Motor neuron (in vitro differentiated cells): ENCODE measurements at regions not wholly inside any gene's neighbourhood (a gene's known extent, or its start where the extent isn't known, plus 50 kb on each side); places are given as distances from the start of the nearest gene placed in this dataset.
A peak's percentile ranks its signal among the peaks of the same experiment; 100 is the strongest.
"Not testable (repeated sequence)": the region's sequence is repeated elsewhere in the genome, so short reads cannot be mapped to it uniquely, and the experiment has no call there.

ENCODE experiments used
- ATAC-seq, 8 experiments: fragments of 200-7000 bp; cut with Tn5 transposase; replicated peaks in 6 of 8; 2 replicates each; pipeline ENCODE4 v1.8.0; 2021; ENCODE audit warnings: mild to moderate bottlenecking in 8 of 8, moderate library complexity in 8 of 8
- H3K27ac ChIP-seq, 2 donors: fragments of 250-450 bp; sonication (Bioruptor Pico); 2 replicates each; pipeline ENCODE4 v1.9.0; 2021; ENCODE audit warnings: antibody characterized with exemption in 2 of 2, mild to moderate bottlenecking in 2 of 2, moderate library complexity in 1 of 2
- H3K4me1 ChIP-seq, 2 donors: fragments of 250-450 bp; sonication (Bioruptor Pico); replicated peaks in 1 of 2; 2 replicates each; pipeline ENCODE4 v1.6.1; 2021; ENCODE audit warnings: antibody characterized with exemption in 2 of 2, mild to moderate bottlenecking in 2 of 2, moderate library complexity in 1 of 2
- H3K4me3 ChIP-seq, 5 donors: fragments of 250-450 bp; sonication (Bioruptor Pico); 2 replicates each; pipeline ENCODE4 v1.9.0; 2021; ENCODE audit warnings: antibody characterized with exemption in 5 of 5, mild to moderate bottlenecking in 5 of 5, moderate library complexity in 4 of 5
- WGBS, 10 experiments: fragments of 450-650 bp; shearing (Covaris generic); methylation state at CpG; one replicate each; pipeline ENCODE4 v1.0.0; 2022; 5-methylcytosine and 5-hydroxymethylcytosine counted together
- in situ Hi-C, 9 experiments: fragments of 400-800 bp; cut with MboI; loops; one replicate each; pipeline ENCODE4 v1.15.0; 2021; ENCODE audit warnings: low sequenced_read_pairs in 9 of 9, low pct_unique_long_range_greater_than_20kb in 2 of 9; ENCODE audit not compliant: unreplicated experiment in 9 of 9

DNA sequence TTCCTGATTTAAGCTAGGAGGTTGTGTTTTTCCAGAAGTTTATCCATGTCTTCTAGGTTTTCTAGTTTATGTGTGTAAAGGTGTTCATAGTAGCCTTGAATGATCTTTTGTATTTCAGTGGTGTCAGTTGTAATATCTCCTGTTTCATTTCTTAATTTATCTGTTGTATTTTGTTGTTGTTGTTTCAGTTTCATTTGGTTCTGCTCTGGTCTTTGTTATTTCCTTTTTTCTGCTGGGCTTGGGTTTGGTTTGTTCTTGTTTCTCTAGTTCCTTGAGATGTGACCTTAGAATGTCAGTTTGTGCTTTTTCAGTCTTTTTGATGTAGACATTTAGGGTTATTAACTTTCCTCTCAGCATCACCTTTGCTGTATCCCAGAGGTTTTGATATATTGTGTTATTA is 62.8 kb downstream of the SCP2D1 start:
- H3K27ac ChIP-seq, H3K4me1 ChIP-seq, H3K4me3 ChIP-seq, in situ Hi-C loops, ATAC-seq: not testable (repeated sequence)

GRCh38 chr20:18879262-18879661 is 65.7 kb downstream of the SCP2D1 start:
- in situ Hi-C loops, result no loop called here
- H3K27ac ChIP-seq, result no peak overlapping the region
- H3K4me3 ChIP-seq, result no peak overlapping the region
- peak in 3 of 8 experiments; percentile 34 to 84 (median 53) for ATAC-seq
- H3K4me1 ChIP-seq, result no peaks in the 10 kb centered on the region
- WGBS, 10 experiments, result 0 to 83% (median 62%) methylated on average over 1 to 2 of the region's 2 CpGs; no CpG with 5 or more reads in 5 of the 10 experiments

GRCh38 chr20:18886756-18887155 is 73.2 kb downstream of the SCP2D1 start:
- no peaks in the 10 kb centered on the region for H3K4me1 ChIP-seq
- H3K27ac ChIP-seq, result no peak overlapping the region
- WGBS, 10 experiments, result 0 to 100% (median 78%) methylated on average over 1 of the region's 1 CpG; no CpG with 5 or more reads in 5 of the 10 experiments
- in situ Hi-C loops, result no loop called here
- no peak overlapping the region for H3K4me3 ChIP-seq
- no peak for ATAC-seq

DNA sequence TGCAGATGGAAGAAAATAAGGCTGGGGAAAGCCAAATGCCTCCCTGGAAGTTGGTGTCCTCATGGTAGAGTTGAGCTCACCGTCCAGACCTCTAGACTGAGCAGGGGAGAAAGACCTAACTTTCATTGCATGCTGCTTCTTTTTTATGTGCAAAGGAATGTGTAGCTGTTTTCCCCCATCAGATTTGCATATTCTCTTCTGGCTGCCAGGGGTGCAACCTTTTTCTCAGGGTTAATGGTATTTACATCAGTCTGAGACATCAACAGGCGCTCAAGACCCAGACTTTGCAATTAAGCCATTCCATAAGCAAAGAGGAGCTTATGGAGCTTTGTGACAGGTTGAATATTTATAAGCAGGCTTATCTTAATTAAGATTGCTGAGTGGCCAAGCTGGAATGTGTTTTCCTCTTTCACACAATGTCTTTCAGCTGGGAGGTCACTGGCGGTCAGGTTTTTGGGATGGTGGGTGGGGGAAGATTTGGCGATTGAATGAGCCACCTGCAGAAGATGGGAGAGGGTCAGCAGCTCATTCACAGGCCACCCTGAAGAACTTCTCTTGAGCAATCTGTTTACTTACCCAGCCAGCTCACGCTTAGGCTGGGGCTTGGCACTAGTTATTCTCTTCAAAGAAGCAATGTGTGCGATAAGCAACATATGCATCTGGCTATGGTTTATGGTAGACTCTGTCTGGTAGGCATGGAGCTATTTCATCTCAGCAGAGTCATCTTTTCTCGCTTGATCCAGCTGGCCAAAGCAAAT is 88.6 kb downstream of the SCP2D1 start:
- Histone ChIP-seq H3K4me1 (no peaks in the 10 kb centered on the region), H3K27ac (no peak overlapping the region), H3K4me3 (no peak overlapping the region)
- 40 to 83% (median 70%) methylated on average over 1 to 6 of the region's 7 CpGs for WGBS, 10 experiments
- in situ Hi-C loops, result loop anchor here in 1 of 9 experiments (25.0 kb wide), 1 partner anchor 285 kb away; no protein-coding TSS in a partner anchor
- ATAC-seq, result peak in 3 of 8 experiments; percentile 65 to 70 (median 67)

DNA sequence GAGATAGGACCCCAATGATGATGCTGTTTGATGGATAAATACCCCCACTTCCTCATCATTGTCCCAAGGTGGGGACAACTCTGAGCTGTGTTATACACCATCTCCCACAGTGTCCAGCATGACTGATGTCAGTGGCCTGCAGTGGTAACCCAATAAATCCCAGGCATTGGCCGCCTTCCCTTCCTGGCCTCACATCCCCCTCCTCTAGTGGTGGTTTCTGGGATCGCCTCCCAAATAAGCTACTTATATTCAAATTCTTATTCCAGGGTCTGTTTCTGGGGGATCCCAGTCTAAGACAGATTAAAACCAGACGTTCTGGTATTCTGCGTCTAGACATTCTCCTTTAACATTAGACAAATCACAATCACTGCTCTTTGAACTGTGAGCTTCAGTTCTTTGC is 90.6 kb downstream of the SCP2D1 start:
- ATAC-seq, result no peak
- Histone ChIP-seq H3K4me1 (no peaks in the 10 kb centered on the region), H3K27ac (no peak overlapping the region), H3K4me3 (no peak overlapping the region)
- in situ Hi-C loops, result loop anchor here in 1 of 9 experiments (25.0 kb wide), 1 partner anchor 283 kb away; no protein-coding TSS in a partner anchor
- 0 to 92% (median 40%) methylated on average over 1 to 4 of the region's 4 CpGs; no CpG with 5 or more reads in 3 of the 10 experiments for WGBS, 10 experiments

- 0 to 86% (median 68%) methylated on average over 2 to 5 of the region's 5 CpGs; no CpG with 5 or more reads in 2 of the 10 experiments for WGBS, 10 experiments
- in situ Hi-C loops, result loop anchor here in 1 of 9 experiments (25.0 kb wide), 1 partner anchor 283 kb away; no protein-coding TSS in a partner anchor
- ATAC-seq, result peak in 3 of 8 experiments; percentile 38 to 55 (median 42)
These were observed 91.0 kb downstream of the SCP2D1 start for GRCh38 chr20:18904624-18905023.

GRCh38 chr20:18906046-18906445 is 92.5 kb downstream of the SCP2D1 start:
- no peak for ATAC-seq
- Histone ChIP-seq H3K4me1 (no peaks in the 10 kb centered on the region), H3K4me3 (no peak overlapping the region), H3K27ac (no peak overlapping the region)
- WGBS, 10 experiments, result 42 to 100% (median 95%) methylated on average over 1 to 2 of the region's 2 CpGs; no CpG with 5 or more reads in 1 of the 10 experiments
- in situ Hi-C loops, result loop anchor here in 1 of 9 experiments (25.0 kb wide), 1 partner anchor 281 kb away; no protein-coding TSS in a partner anchor

More at GRCh38 chr20:18904624-18905023, 91.0 kb downstream of the SCP2D1 start:
- H3K4me1 ChIP-seq, result no peaks in the 10 kb centered on the region
- no peak overlapping the region for H3K27ac ChIP-seq
- H3K4me3 ChIP-seq, result no peak overlapping the region

GRCh38 chr20:18907353-18907752 is 93.8 kb downstream of the SCP2D1 start:
- Histone ChIP-seq H3K4me1 (no peaks in the 10 kb centered on the region), H3K4me3 (no peak overlapping the region), H3K27ac (no peak overlapping the region)
- in situ Hi-C loops, result loop anchor here in 1 of 9 experiments (25.0 kb wide), 1 partner anchor 280 kb away; no protein-coding TSS in a partner anchor
- 61 to 93% (median 88%) methylated on average over 3 to 5 of the region's 6 CpGs; no CpG with 5 or more reads in 5 of the 10 experiments for WGBS, 10 experiments
- no peak for ATAC-seq

DNA sequence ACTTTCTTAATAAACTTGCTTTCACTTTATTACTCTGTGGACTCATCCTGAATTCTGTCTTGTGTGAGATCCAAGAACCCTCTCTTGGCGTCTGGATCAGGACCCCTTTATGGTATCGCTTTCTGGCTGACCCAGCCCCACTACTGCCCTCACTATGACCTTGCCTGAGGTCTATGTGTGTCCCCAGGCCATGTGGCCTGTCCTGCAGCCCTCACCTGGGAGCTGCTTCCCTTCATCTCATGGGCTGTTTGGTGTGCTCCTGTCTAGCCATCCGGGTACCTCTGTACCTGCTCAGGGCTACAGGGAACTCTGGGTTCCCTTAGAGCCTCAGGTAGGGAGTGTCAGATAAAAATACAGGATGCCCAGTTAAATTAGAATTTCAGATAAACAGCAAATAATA is 94.5 kb downstream of the SCP2D1 start:
- no peaks in the 10 kb centered on the region for H3K4me1 ChIP-seq
- no peak overlapping the region for H3K4me3 ChIP-seq
- no peak overlapping the region for H3K27ac ChIP-seq
- in situ Hi-C loops, result loop anchor here in 1 of 9 experiments (25.0 kb wide), 1 partner anchor 279 kb away; no protein-coding TSS in a partner anchor
- 10 to 100% (median 47%) methylated on average over 1 to 3 of the region's 3 CpGs; no CpG with 5 or more reads in 4 of the 10 experiments for WGBS, 10 experiments
- ATAC-seq, result no peak

GRCh38 chr20:18909254-18909653 is 95.7 kb downstream of the SCP2D1 start:
- in situ Hi-C loops, result loop anchor here in 1 of 9 experiments (25.0 kb wide), 1 partner anchor 278 kb away; no protein-coding TSS in a partner anchor

DNA sequence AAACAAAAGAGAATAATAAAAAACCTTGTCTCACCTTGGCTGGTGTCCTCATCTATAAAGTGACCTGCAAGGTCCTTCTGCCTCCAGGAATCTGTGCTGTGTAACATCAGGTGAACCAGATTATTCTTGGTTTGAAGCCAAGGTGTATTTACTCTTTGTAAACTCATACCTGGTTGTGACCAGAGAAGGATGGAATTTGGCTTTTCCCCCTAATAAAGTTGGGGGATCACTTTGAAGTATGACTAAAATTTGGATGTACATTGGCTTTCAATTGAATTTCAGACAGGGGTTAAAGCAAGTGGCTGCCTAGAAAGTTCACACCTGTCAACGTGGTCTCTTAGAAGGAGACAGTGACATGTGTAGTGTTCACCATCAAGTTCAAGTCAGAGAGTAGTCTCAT is 100.1 kb downstream of the SCP2D1 start:
- Histone ChIP-seq H3K4me3 (no peak overlapping the region), H3K4me1 (no peaks in the 10 kb centered on the region), H3K27ac (no peak overlapping the region)
- in situ Hi-C loops, result loop anchor here in 1 of 9 experiments (25.0 kb wide), 1 partner anchor 274 kb away; no protein-coding TSS in a partner anchor
- no peak for ATAC-seq
- 0 to 100% (median 84%) methylated on average over 1 of the region's 1 CpG; no CpG with 5 or more reads in 6 of the 10 experiments for WGBS, 10 experiments

More at GRCh38 chr20:18909254-18909653, 95.7 kb downstream of the SCP2D1 start:
- H3K4me3 ChIP-seq, result no peak overlapping the region
- peak in 3 of 8 experiments; percentile 57 to 77 (median 68) for ATAC-seq
- H3K27ac ChIP-seq, result no peak overlapping the region
- no peaks in the 10 kb centered on the region for H3K4me1 ChIP-seq

DNA sequence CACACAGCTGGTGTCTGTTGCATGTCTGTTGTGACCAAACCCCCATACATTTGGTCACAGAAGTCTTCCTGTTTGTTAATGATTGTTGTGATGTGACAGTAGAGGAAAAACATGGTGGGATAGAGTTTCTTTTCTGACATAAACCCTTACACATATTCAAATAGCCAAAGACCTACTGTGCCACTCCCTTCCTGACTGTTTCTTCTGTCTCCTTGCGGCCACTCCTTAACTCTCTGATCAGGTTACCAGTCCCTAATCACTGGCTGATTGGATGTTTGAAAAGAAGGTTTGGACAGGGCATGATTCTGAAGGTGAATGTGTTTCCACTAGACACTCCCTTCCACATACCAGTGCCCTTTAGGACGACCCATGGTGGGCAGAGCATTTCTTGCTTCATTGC is 101.2 kb downstream of the SCP2D1 start:
- ATAC-seq, result peak in 2 of 8 experiments; percentile 83 to 87
- Histone ChIP-seq H3K27ac (no peak overlapping the region), H3K4me3 (no peak overlapping the region), H3K4me1 (no peaks in the 10 kb centered on the region)
- WGBS, 10 experiments, result 0 to 83% (median 50%) methylated on average over 1 to 2 of the region's 2 CpGs; no CpG with 5 or more reads in 1 of the 10 experiments
- in situ Hi-C loops, result loop anchor here in 1 of 9 experiments (25.0 kb wide), 1 partner anchor 273 kb away; no protein-coding TSS in a partner anchor
